GM23248 (cell line): ENCODE measurements at regions not wholly inside any gene's neighbourhood (a gene's known extent, or its start where the extent isn't known, plus 50 kb on each side); places are given as distances from the start of the nearest gene placed in this dataset.

ENCODE experiments used
- DNase-seq: peaks from one replicate; pipeline ENCODE4 v3.0.0-alpha.2; 2015
- H2AFZ ChIP-seq: fragments of 200-600 bp; sonication (generic); 2 replicates; pipeline ENCODE4 v1.6.1; 2016; ENCODE audit warnings: antibody characterized with exemption
- H3F3A ChIP-seq: fragments of 200-600 bp; sonication (generic); 2 replicates; pipeline ENCODE4 v1.6.1; 2016; ENCODE audit warnings: mild to moderate bottlenecking, antibody characterized with exemption, mixed run types; ENCODE audit not compliant: insufficient read depth
- H3K27ac ChIP-seq: fragments of 200-600 bp; sonication (generic); 2 replicates; pipeline ENCODE4 v1.5.1; 2016; ENCODE audit warnings: mild to moderate bottlenecking
- H3K27me3 ChIP-seq: fragments of 200-600 bp; sonication (generic); replicated peaks from 2 replicates; pipeline ENCODE4 v1.6.1; 2016; ENCODE audit warnings: mild to moderate bottlenecking; ENCODE audit not compliant: insufficient read depth
- H3K36me3 ChIP-seq: fragments of 200-600 bp; sonication (generic); 2 replicates; pipeline ENCODE4 v1.6.1; 2016; ENCODE audit warnings: low read depth, mild to moderate bottlenecking
- H3K4me1 ChIP-seq: fragments of 200-600 bp; sonication (generic); 2 replicates; pipeline ENCODE4 v1.6.1; 2016; ENCODE audit warnings: mild to moderate bottlenecking; ENCODE audit not compliant: insufficient read depth
- H3K4me2 ChIP-seq: fragments of 200-600 bp; sonication (generic); one replicate; pipeline ENCODE4 v1.6.1; 2016; ENCODE audit warnings: mild to moderate bottlenecking; ENCODE audit not compliant: unreplicated experiment
- H3K4me3 ChIP-seq: fragments of 200-600 bp; sonication (generic); 2 replicates; pipeline ENCODE4 v1.5.1; 2016; ENCODE audit warnings: mild to moderate bottlenecking
- H3K79me2 ChIP-seq: fragments of 200-600 bp; sonication (generic); 2 replicates; pipeline ENCODE4 v1.6.1; 2016; ENCODE audit warnings: mild to moderate bottlenecking; ENCODE audit not compliant: insufficient read depth
- H3K9ac ChIP-seq: fragments of 200-600 bp; sonication (generic); 2 replicates; pipeline ENCODE4 v1.6.1; 2016; ENCODE audit warnings: mild to moderate bottlenecking
- H3K9me2 ChIP-seq: fragments of 200-600 bp; sonication (generic); 2 replicates; pipeline ENCODE4 v1.6.1; 2016; ENCODE audit warnings: mixed run types, mild to moderate bottlenecking, moderate library complexity; ENCODE audit not compliant: insufficient read depth
- H3K9me3 ChIP-seq: fragments of 200-600 bp; sonication (generic); one replicate; pipeline ENCODE4 v1.6.1; 2017; ENCODE audit warnings: low read depth
- H4K20me1 ChIP-seq: fragments of 200-600 bp; sonication (generic); 2 replicates; pipeline ENCODE4 v1.6.0; 2016; ENCODE audit not compliant: insufficient read depth
- EZH2 ChIP-seq: fragments of 200-600 bp; sonication (generic); IDR thresholded peaks from 2 replicates; pipeline ENCODE4 v1.6.1; 2018; ENCODE audit warnings: antibody characterized with exemption, mild to moderate bottlenecking; ENCODE audit not compliant: insufficient read depth, poor library complexity, severe bottlenecking
- EZH2phosphoT487 ChIP-seq: fragments of 200-600 bp; sonication (generic); IDR thresholded peaks from 2 replicates; pipeline ENCODE4 v1.6.1; 2018; ENCODE audit warnings: antibody characterized with exemption, moderate library complexity, mild to moderate bottlenecking, low read depth; ENCODE audit not compliant: insufficient read depth
- WGBS, 2 experiments: methylation state at CpG; one replicate each; pipeline ENCODE4 v1.1.6; 2015 to 2017; ENCODE audit warnings: low lambda C conversion rate in 2 of 2, low coverage in 1 of 2; ENCODE audit errors: missing lambda C conversion rate in 2 of 2; 5-methylcytosine and 5-hydroxymethylcytosine counted together
- in situ Hi-C: fragments of 300-500 bp; cut with MboI; formaldehyde crosslinking; loops from 2 replicates; pipeline ENCODE4 v1.15.0; 2020

DNA sequence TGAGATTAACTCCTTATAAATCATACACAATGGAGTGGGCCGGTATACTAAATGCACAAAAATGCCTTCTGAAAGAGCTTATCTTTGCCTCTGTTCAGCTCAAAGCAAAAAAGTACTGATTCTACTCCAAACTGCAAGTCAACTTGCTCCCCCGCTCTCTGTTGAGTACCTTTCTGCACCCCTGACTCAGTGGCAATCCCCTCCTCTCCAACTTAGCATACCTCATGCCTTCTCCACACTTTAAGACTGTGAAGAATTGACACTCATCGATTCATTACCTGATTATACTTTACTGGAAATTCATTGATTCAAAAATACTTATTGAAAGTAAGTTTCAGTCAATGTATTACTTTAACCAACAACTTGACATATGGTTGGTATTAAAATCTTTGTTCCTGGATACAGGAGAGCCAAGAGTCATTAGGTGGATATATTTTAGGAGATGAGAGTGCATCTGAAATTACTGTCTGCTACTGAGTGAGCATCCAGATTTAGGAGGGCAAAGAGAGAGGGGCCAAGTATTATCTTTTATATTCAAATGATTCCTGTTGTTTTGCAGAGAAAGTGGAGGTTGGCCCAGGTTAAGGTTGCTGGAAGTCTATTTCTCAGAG is 187.7 kb downstream of the ICOS start:
- peaks cover 28% of the 10 kb centered on the region; the same call in 1 of the 2 replicates for H3K27me3 ChIP-seq

DNA sequence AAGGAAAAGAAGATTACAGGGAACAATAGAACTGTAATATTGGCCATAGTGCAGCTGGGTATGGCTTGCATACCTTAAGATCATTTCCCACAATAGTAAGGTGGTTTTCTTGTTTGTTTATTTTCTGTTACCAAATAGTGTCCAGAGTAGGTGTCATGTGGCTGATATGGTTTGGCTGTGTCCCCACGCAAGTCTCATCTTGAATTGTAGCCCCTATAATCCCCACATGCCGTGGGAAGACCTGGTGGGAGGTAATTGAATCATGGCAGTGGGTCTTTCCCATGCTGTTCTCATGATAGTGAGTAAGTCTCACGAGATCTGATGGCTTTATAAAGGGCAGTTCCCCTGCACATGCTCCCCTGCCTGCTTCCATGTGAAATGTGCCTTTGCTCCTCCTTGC is 190.1 kb downstream of the ICOS start:
- Histone ChIP-seq H3K4me1 (no peaks in the 10 kb centered on the region), H2AFZ (no peak overlapping the region), H3K27ac (no peak overlapping the region), H3F3A (no peaks in the 10 kb centered on the region), H3K27me3 (peaks cover 24% of the 10 kb centered on the region; the same call in 1 of the 2 replicates), H3K79me2 (no peaks in the 10 kb centered on the region), H3K4me3 (no peak overlapping the region), H3K36me3 (no peaks in the 10 kb centered on the region), H3K9ac (no peak overlapping the region), H3K4me2 (no peak overlapping the region), H4K20me1 (no peaks in the 10 kb centered on the region), H3K9me2 (no peaks in the 10 kb centered on the region), H3K9me3 (no peaks in the 10 kb centered on the region)
- no peak for TF ChIP-seq EZH2phosphoT487
- TF ChIP-seq EZH2 = no peak
- no peak for DNase-seq
- in situ Hi-C loops = no loop called here
- WGBS, 2 experiments = 22 to 27% methylated on average over 3 of the region's 3 CpGs

More for the DNA sequence above, 187.7 kb downstream of the ICOS start:
- Histone ChIP-seq H3K4me3 (no peak overlapping the region), H3K27ac (no peak overlapping the region), H3F3A (no peaks in the 10 kb centered on the region), H3K9me2 (no peaks in the 10 kb centered on the region), H3K9me3 (no peaks in the 10 kb centered on the region), H3K79me2 (no peaks in the 10 kb centered on the region), H4K20me1 (no peaks in the 10 kb centered on the region), H3K4me1 (no peaks in the 10 kb centered on the region), H3K4me2 (no peak overlapping the region), H3K9ac (no peak overlapping the region), H2AFZ (no peak overlapping the region), H3K36me3 (no peaks in the 10 kb centered on the region)
- in situ Hi-C loops = no loop called here
- no peak for TF ChIP-seq EZH2phosphoT487
- WGBS, 2 experiments = 42 to 50% methylated on average over 3 of the region's 3 CpGs
- no peak for DNase-seq

DNA sequence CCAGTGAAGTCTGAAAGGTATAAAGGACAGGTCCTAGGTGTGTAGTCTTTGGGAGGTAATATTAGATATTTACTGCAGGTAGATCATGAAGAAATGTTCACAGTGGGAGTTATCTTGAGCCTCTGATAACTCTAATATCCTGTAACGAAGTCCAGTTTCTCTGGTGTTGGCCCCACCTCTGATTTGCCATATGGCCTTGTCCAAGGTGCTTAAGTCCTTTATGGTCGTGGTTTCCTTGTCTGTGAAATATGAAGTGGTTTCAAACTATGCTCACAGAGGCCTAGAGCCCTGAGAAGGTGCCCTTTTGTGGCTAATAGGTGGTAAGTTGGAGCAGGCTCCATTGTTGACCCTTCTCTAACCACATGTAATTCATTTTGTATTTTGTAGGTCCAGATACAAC is 190.7 kb downstream of the ICOS start:
- TF ChIP-seq EZH2phosphoT487 = no peak
- no peak for TF ChIP-seq EZH2
- Histone ChIP-seq H3K27me3 (peaks cover 19% of the 10 kb centered on the region; the same call in 1 of the 2 replicates), H3K4me3 (no peak overlapping the region), H3K36me3 (no peaks in the 10 kb centered on the region), H3K9me2 (no peaks in the 10 kb centered on the region), H3K4me1 (no peaks in the 10 kb centered on the region), H2AFZ (no peak overlapping the region), H3K27ac (no peak overlapping the region), H3K9me3 (no peaks in the 10 kb centered on the region), H3K9ac (no peak overlapping the region), H3F3A (no peaks in the 10 kb centered on the region), H3K4me2 (no peak overlapping the region), H3K79me2 (no peaks in the 10 kb centered on the region), H4K20me1 (no peaks in the 10 kb centered on the region)
- peak; percentile 26 for DNase-seq
- 59 to 67% methylated on average over 2 of the region's 2 CpGs for WGBS, 2 experiments
- in situ Hi-C loops = no loop called here

DNA sequence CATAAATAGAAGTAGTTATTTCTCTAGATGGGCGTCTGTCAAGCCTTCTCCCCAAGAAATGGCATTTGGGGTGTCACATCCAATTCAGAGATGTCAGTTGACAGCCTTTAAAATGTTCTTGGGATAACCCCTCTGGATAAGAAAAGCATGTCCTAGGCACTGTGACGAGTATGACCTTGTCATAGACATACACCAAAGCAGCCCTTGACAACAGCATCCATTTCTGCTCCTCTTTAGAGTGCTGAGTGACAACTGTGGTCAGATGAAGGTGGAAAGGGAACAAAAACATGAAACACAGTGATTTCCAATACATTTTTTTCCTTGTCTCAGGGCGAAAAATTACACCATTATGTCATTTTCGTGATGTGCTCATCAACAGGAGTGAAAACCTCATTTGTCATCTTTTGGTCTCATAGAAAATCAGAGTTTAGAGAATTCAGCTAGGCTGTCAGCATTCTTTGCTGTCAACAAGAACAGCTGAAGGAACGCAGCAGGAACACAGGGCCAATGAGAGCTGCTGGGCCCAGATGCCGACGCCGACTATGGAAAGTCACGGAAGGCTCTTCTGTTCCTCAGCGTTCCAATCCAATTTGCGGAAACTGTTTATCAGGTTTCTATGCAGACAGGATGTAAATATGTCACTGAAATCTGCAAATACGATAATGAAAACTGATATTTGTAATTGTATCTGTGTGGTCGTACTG is 193.2 kb downstream of the ICOS start:
- Histone ChIP-seq H2AFZ (no peak overlapping the region), H3F3A (no peaks in the 10 kb centered on the region), H3K4me1 (no peaks in the 10 kb centered on the region), H3K36me3 (no peaks in the 10 kb centered on the region), H3K27me3 (0 out of 2 replicates have a peak, but pooled peaks cover 9% of the 10 kb centered on the region), H3K9me2 (no peaks in the 10 kb centered on the region), H3K79me2 (no peaks in the 10 kb centered on the region), H3K4me2 (no peak overlapping the region), H3K9me3 (no peaks in the 10 kb centered on the region), H4K20me1 (no peaks in the 10 kb centered on the region), H3K9ac (no peak overlapping the region), H3K4me3 (no peak overlapping the region), H3K27ac (no peak overlapping the region)
- no peak for TF ChIP-seq EZH2phosphoT487
- no peak for TF ChIP-seq EZH2
- WGBS, 2 experiments = 4 to 7% methylated on average over 13 of the region's 13 CpGs
- in situ Hi-C loops = no loop called here
- no peak for DNase-seq
